GM21390 (cell line): ENCODE measurements at regions not wholly inside any gene's neighbourhood (a gene's known extent, or its start where the extent isn't known, plus 50 kb on each side); places are given as distances from the start of the nearest gene placed in this dataset.
"Not testable (repeated sequence)": the region's sequence is repeated elsewhere in the genome, so short reads cannot be mapped to it uniquely, and the experiment has no call there.

ENCODE experiments used
- ATAC-seq: cut with Tn5 transposase; IDR thresholded peaks from one replicate; pipeline ENCODE4 v1.9.1; 2021; ENCODE audit not compliant: unreplicated experiment

- ATAC-seq: no peak
Observed at GRCh38 chr5:98517560-98518366, 255.7 kb upstream of the RGMB start.

- ATAC-seq: no peak
Observed at GRCh38 chr5:98518754-98519153, 254.7 kb upstream of the RGMB start.

- no peak for ATAC-seq
Observed at GRCh38 chr5:98519571-98519970, 253.9 kb upstream of the RGMB start.

- no peak for ATAC-seq
Observed at GRCh38 chr5:98521821-98522220, 251.6 kb upstream of the RGMB start.

GRCh38 chr5:98524773-98525172, 248.7 kb upstream of the RGMB start:
- ATAC-seq: no peak

GRCh38 chr5:98527846-98528245, 245.6 kb upstream of the RGMB start:
- no peak for ATAC-seq

GRCh38 chr5:98529321-98529720, 244.1 kb upstream of the RGMB start:
- ATAC-seq: no peak

- no peak for ATAC-seq
Observed at GRCh38 chr5:98530224-98530623, 243.2 kb upstream of the RGMB start.

- ATAC-seq: no peak
Observed at GRCh38 chr5:98535901-98536300, 237.6 kb upstream of the RGMB start.

GRCh38 chr5:98540056-98540455, 233.4 kb upstream of the RGMB start:
- no peak for ATAC-seq

GRCh38 chr5:98541641-98542040, 231.8 kb upstream of the RGMB start:
- ATAC-seq: no peak

- ATAC-seq: no peak
Observed at GRCh38 chr5:98543490-98543889, 230.0 kb upstream of the RGMB start.

- ATAC-seq: not testable (repeated sequence)
Observed at GRCh38 chr5:98546924-98547323, 226.5 kb upstream of the RGMB start.

GRCh38 chr5:98556712-98557111, 216.8 kb upstream of the RGMB start:
- ATAC-seq: no peak

GRCh38 chr5:98557916-98558315, 215.5 kb upstream of the RGMB start:
- ATAC-seq: no peak

- ATAC-seq: no peak
Observed at GRCh38 chr5:98563885-98564653, 209.4 kb upstream of the RGMB start.

- no peak for ATAC-seq
Observed at GRCh38 chr5:98564836-98565235, 208.6 kb upstream of the RGMB start.

- no peak for ATAC-seq
Observed at GRCh38 chr5:98568336-98568735, 205.1 kb upstream of the RGMB start.

- ATAC-seq: no peak
Observed at GRCh38 chr5:98569288-98569687, 204.2 kb upstream of the RGMB start.

- ATAC-seq: no peak
Observed at GRCh38 chr5:98570010-98570409, 203.5 kb upstream of the RGMB start.

- no peak for ATAC-seq
Observed at GRCh38 chr5:98570661-98571191, 202.7 kb upstream of the RGMB start.

- ATAC-seq: no peak
Observed at GRCh38 chr5:98573834-98574320, 199.6 kb upstream of the RGMB start.
